ENCODE measurements at regions not wholly inside any gene's neighbourhood (a gene's known extent, or its start where the extent isn't known, plus 50 kb on each side); places are given as distances from the start of the nearest gene placed in this dataset.

DNA sequence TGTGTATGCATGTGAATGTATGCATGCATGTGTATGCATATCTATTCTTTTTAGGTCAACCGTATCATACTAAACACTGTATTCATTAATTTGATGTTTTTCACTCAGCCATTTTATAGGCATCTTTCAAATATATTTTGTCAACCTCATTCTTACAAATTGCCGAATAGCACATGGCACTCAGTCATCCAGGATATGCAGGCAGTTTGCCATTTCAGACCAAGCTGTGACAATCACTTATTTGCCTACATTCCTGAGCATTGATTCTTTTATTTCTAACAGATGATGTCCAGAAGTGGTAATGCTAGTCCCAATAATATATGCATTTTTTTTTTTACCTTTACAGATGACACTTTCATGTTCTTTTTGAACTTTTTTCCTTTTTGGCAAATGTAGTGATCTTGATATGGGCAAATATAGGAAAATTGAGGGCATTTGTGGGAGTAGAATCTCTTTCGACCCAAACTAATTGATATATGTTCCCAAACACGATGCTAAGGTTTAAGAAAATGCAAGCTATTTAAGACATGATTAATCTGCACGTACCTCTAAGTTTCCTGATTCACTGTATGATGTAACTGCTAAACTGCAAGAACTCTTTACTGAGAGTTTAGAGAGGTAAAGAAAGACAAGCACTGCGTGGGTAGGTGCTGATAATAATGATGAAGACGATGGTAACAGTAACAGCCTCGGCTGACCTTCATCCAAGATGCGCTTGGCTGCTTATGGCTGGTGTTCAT, 153.9 kb upstream of the DAP start (continued):
- no peak for TF ChIP-seq SRF (IDR thresholded peaks at IDR 0.05; ENCODE audit: low read depth, low read length)
- TF ChIP-seq JUND (IDR thresholded peaks at IDR 0.05; ENCODE audit: low read length): no peak
- TF ChIP-seq CTBP2 (IDR thresholded peaks at IDR 0.05; ENCODE audit: borderline replicate concordance, insufficient read depth, insufficient read length, low read length): no peak
- TF ChIP-seq SAP30 (IDR thresholded peaks at IDR 0.05; ENCODE audit: insufficient read depth, insufficient replicate concordance, low read length): no peak
- no peak for TF ChIP-seq JUN (IDR thresholded peaks at IDR 0.05; ENCODE audit: low read depth, low read length)
- TF ChIP-seq GTF2F1 (IDR thresholded peaks at IDR 0.05; ENCODE audit: borderline replicate concordance, low read depth, low read length): no peak

All from H1 (cell line).